Dermis microvascular lymphatic vessel endothelial cell (primary cell): ENCODE measurements at regions not wholly inside any gene's neighbourhood (a gene's known extent, or its start where the extent isn't known, plus 50 kb on each side); places are given as distances from the start of the nearest gene placed in this dataset.
"Not testable (repeated sequence)": the region's sequence is repeated elsewhere in the genome, so short reads cannot be mapped to it uniquely, and the experiment has no call there.

Experiments used
- DNase-seq, 2 donors: peaks; one replicate each; pipeline versions ENCODE4 v3.0.0 to v3.0.0-alpha.2; 2010; ENCODE audit warnings: low read depth in 2 of 2

DNA sequence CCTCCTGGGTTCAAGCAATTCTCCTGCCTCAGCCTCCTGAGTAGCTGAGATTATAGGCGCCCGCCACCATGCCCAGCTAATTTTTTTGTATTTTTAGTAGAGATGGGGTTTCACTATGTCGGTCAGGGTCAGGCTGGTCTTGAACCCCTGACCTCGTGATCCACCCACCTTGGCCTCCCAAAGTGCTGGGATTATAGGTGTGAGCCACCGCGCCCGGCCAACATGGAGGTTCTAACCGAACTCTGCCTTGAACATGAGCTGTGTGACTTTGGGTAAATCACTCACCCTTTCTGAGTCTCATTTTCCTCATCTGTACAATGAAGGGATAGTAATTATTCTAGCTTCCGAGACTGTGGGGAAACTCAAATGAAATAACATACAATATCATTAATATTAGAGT lies 133.5 kb upstream of the RFLNA start:
- DNase-seq = not testable (repeated sequence)

DNA sequence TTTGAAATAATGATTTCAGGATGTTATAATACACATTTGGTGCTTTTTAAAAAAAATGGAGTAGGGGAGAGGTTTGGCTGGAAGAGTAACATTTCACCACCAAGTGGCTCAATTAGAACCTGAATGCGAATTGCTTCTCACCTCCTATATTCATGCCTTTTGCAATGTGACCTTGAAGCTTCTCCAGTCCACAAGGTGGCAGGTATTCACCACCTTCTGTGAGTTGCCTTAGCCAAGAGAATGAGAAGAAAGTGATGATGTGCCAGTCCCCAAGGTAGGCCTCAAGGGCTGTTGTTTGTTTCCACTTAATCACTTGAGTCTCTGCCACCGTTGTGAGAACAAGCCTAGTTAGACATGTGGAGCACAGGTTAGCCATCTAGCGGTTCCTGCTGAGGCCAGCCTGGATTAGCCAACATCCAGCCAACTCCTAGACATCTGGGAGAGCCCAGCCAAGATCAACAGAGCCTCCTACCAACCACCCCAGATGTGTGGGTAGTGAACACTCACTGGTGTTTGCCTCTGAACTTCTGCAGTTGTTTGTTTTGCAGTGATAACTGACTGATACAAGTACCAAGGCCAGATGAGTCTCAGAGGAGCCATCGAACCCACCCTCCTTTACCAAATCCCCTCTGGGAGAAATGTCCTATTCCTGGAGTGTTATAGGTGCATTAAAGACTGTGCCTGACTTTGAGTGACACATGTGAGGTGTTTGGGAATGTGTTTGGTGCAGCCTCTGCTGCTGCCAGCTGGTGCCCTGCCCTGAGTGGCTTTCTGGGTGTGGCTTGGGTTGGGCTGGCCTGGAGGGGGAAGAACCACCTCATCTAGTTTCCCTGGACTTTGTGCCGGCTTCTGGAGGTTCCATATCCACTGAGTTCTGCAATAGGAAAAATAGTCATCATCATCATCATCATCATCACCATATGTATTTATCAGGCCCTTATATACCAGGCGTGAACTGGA lies 132.5 kb upstream of the RFLNA start:
- no peak for DNase-seq

DNA sequence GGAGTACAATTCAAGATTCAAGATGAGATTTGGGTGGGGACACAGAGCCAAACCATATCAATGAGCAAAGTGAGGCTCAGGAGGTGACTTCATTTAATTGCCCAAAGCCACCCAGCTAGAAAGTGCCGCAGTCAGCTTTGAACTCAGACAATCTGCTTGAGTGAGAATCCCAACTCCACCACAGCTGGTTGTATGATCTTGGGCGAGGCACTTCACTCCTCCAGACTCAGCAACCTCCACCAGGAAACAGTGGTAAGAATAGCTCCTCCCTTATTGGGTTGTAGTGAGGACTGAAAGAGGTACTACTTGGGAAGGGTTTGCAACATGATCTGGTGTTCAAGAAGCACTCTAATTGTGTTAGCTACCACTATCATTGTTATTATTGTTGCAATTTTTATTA lies 129.2 kb upstream of the RFLNA start:
- DNase-seq = no peak

DNA sequence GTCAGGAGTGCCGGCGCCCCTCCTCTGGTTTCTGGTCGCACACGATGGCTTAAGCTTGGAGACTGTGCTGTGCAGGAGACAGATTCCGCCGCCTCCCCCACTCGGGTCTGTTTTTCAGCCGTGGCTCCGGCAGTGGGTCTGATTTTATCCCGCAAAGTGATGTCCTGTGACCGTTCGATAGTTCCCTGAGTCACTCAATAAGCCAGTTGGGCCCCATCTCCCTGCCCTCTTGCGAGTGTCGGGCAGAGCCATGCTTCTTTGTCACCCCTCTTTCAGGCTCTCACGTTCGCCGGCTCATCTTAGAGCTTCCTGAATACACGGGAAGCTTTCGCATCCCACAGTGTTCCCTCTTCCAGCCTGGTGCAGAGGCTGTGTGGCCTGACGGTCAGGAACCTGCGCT lies 127.8 kb upstream of the RFLNA start:
- no peak for DNase-seq

DNA sequence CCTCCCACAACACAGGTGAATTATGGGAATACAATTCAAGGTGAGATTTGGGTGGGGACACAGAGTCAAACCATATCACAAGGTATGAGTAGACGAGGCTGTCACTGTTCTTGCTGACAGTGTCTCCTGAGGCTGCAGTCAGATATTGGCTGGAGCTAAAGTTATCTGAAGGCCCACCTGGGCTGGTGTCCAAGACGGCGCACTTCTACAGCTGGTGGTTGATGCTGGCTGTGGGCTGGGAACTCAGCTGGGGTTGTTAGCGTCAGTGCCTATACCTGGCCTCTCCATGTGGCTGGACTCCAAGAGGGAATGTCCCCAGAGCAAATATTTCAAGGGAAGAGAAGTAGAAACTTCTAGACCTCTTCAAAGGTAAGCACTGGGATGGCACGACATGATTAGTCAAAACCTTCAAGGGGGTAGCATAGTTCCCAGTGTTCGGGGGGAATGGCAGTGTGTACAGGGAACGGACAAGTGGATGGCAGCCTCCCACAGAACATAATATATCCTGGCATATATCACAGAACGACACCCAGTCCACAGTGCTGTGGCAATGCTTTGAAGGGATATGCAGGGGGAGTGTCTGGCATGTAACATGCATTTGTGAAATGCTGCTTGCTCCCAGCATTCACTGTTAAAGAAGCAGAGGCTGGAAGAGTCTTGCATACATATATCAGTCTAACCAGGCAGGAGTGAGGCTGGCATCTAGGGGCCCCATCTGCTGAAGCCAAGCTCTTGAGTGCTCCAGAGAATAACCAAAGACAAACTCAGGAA lies 126.7 kb upstream of the RFLNA start:
- no peak for DNase-seq

DNA sequence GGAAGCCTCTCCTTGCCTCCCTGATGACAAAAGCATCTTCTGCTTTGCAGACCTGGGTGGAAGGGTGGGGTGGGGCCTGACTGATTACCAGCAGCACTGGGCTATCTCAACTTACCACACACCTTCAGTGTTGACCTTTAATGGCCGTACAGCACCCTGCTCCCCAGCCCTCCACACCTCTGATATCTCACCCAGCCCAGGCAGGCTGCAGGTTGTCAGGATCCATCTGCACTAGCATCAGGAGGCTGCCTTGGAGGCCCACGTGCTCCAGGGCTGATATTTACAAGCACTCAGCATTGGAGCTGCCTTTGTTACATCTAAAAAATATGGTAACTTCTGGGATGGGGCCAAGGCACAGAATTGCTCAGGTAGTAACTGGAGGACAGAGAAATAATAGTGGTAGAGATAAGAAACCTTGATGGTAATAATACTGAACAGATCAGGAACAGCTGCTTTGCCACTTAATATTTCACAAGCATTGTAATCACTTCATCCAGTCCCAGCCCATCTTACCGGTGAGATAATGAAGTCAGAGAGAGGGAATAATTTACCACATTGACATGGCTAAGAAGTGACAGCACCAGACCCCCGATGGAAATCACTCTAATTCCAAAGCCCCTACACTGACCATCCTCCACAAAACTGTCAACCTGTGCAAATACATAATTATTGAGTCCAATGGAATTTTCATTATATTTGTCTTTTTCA lies 125.2 kb upstream of the RFLNA start:
- no peak for DNase-seq

DNA sequence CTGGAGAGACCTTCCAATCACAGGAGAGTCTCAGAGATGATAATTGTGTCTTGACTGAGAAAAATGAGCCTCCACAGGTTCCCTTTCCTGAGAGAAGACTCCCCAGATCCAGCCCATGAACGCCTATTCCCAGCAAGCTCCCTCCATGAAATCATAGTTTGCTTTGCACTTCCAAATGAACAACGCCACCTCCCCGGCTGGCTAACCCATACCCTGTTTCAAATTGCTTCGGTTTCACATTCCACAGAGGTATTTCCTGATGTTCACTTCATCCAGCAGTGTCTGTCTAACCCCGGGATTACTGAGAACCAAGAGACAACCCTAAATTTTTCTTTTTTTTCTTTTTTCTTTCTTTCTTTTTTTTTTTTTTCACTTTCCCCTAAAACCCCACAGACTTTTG lies 124.1 kb upstream of the RFLNA start:
- no peak for DNase-seq

DNA sequence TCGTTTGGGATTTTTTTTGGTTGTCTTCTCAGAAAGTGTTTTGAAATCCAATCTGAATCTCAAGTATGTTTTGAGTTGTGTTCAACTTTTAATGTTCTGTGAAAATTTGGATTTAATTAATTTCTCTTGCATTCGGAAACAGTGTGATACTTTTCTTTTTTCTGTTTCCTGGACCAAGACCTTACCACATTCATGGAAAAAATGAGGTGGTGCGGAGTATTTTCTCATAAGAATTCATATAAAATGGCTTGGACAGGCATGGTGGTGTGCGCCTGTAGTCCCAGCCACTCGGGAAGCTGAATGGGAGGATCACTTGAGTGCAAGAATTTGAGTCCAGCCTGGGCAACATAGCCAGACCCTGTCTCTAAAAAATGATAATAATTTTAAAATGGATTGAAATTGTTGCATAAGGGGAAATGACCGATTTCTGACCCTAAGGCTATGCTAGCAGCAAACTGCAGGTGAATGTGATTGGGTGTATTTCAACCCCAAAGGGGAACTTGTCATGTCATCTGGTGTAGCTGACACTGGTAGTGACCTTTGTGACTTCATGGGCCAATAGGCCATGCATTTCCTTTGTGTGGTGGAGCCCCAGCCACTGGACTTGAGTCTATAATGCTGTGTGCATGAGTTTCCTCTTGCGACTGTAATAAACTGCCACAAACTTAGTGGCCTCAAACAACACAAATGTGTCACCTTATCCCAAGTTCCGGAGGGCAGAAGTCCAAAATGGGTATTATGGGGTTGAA lies 123.5 kb upstream of the RFLNA start:
- DNase-seq = no peak

DNA sequence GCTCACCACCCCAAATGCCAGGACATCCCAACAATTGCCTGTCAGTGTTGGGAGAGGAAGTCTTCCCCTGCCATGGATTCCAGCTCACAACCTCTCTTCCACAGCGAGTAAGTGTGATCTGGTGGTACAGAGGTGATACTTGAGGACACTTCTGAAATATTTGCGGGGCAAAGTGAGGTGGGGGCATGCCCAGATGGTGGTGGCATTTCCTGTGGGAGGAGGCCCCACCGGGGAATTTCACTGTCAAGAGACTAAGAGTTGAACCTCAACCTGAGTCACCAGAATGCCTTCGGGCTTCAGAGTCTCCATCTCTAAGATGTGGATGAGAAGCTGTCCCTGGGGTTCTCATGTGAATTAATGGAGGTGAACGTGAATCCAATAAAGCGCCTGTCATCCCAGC lies 122.3 kb upstream of the RFLNA start:
- no peak for DNase-seq

DNA sequence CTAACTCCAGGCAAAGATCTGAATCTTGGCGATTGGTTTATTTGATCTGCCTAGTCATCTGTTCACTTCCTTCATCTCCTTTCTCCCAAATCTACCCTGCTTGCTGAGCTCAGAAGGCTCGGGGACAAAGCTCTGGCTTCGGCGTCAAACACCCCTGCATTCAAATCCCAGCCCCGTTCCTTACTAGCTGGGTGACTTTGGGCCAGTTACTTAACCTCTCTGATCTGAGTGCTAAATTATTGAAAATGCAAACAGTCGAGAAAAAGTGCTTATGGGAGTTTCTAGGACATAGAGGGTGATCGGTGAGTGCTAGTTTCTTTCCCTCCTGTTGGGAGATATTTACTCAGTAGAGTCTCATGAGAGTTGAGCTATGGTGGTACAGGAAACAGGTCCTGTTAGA lies 121.2 kb upstream of the RFLNA start:
- DNase-seq = no peak

DNA sequence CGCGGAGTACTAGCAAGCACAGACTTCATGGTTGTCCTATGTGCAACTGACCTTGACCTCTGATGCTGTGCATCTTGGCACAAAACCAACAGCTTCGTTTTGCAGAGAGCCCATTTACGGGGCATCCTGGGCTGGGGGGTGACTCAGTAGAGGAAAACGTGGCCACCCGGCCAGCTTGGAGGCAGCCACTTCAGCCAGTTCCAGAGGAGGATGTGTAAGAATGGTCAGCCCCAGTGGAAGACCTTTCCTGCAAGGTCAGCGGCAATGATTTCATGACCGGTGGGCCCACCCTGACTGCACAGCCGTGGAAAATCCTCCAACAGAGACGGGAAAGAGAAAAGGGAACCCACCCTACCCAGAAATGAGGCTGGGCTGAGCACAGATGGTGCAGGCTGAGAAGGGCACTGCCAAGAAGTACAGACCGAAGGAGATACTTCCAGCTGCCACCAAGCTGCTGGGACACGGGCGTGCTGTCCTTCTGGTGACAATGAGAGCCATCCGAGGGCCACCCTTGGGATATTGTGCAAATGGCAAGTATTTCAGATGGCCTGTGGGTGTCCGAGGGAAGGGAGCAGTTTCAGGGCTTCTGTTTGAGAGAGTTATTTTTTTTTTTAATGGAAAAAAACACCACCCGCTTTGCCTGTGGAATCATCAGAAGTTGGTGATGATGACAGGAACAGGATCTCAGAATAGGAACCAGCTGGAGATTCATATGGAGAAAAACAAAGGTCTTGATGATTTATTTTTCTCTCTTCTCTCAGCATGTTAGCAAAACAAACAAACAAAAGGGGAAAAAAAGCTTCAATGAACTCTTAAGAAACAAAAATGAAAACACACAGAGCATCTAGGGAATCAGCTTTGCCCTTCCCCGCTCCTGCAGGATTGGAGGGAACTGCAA lies 120.2 kb upstream of the RFLNA start:
- no peak for DNase-seq

DNA sequence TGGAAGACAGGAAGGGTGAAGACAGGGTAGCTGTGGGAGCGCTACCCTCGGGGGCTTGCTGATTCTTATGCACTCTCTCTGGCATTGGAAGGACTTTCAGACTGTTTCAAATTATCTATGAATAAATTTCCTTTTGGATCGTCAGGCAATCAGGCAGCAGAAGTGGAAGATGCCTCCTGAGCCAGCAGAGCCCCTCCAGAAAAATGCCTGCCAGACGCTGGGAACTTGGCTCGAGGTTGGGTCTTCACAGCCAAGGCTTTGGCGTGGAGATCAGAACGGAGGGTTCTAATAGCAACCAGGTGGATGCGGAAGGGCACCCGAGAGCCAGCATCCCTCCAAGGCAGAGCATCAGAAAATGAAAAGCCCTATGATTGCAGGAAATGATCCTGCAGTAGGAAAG lies 119.2 kb upstream of the RFLNA start:
- DNase-seq = no peak

DNA sequence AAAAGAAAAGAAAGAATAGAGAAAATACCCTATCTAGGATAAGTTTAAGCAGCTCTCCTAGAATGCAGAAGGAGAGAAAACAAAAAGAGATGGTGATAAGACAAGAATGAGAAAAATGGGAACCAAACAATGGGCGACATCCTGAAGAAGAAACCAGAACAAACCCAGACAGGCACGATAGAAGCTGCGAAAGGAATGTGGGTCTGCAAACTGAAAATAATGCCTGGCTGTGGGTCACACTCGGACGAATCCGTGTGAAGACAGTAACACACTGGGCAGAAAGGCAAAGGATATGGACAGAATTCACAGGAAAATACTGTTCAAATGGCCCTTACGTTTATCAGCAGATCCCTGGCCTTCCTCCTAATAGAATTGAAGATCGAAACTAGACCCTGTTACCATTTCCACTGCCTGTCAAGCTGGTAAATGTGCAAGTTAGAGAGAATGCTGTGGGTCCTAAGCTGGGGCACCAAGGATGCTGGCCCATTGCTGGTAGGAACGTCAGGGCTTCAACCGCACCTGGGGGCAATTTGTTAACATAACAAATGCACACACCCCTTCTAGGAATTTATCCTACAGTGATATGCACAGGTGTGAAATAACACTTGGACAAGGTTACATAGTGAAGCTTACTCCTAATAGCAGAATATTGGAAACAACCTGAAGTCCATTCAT lies 117.5 kb upstream of the RFLNA start:
- DNase-seq = no peak

DNA sequence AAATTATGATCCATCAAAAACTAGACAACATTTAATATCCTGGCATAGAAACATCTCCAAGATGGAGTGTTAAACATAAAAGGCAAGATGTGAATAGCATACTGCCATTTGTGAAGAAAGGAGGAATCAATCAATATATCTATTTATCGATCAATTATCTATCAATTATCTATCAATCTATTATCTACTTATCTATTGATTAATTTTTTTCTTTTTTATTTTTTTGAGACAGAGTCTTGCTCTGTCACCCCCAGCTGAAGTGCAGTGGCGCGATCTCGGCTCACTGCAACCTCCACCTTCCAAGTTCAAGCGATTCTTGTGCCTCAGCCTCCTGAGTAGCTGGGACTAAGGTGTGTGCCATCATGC lies 117.0 kb upstream of the RFLNA start:
- no peak for DNase-seq

DNA sequence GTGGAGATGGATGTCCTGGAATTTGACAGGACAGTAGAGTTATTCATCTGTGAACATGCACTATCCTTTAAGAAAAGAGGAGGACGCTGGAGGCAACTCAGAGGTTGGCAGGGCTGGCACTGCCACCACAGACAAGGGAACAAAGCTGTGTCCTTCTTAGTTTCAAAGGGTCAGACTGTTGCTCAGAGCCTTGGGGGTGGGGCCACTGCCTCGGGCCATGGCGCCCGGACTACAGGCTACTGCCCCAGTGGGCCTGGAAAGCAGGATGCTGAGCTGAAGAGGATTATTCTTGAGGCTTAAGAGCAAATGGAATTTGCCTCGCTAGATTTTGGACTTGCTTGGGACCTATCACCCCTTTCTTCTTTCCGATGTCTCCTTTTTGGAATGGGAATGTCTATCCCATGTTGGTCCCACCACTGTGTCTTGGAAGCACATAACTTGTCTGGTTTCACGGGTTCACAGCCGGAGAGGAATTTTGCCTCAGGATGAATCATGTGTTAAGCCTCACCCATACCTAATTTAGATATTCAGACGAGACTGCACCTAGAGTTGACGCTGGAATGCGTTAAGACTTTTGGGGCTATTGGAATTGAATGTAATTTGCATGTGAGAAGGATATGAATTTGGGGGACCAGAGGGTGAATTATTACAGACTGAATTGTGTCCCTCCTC lies 114.8 kb upstream of the RFLNA start:
- DNase-seq = no peak

DNA sequence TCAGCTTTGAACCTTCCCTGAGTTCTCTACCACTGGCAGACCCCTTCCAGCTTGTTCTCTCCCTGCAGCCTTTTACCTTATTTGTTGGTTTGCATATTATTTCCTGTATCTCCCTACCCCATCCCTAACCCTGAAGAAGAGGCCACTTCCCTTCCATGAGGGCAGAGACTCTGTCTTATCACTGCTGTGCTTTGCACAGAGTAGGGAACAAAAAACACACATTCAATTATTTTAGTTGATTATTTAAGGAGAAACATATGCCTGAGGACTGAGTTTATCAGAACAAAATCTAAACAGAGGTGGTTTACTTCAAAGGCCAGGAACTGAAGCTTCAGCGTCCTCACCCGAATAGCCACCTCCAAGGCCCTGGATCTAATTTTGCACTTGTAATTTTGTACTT lies 111.7 kb upstream of the RFLNA start:
- DNase-seq = no peak

DNA sequence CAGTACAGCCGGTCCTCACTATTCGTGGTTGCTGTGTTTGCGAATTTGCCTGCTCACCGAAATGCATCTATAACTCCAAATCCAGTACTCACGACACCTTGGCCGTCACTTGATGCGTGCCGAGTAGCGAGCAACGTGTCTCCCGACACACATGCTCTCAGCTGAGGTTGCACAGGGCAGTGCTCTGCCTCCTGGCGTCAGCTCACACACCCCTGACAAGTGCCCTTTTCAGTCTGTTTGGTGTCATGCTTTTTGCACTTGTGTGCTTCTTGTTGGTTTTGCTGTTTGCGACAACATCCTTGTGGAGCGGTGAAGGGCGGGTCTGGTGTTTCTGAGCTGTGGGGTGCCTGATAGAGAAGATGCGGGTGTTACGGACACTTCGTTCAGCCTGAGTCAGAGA lies 110.4 kb upstream of the RFLNA start:
- no peak for DNase-seq

DNA sequence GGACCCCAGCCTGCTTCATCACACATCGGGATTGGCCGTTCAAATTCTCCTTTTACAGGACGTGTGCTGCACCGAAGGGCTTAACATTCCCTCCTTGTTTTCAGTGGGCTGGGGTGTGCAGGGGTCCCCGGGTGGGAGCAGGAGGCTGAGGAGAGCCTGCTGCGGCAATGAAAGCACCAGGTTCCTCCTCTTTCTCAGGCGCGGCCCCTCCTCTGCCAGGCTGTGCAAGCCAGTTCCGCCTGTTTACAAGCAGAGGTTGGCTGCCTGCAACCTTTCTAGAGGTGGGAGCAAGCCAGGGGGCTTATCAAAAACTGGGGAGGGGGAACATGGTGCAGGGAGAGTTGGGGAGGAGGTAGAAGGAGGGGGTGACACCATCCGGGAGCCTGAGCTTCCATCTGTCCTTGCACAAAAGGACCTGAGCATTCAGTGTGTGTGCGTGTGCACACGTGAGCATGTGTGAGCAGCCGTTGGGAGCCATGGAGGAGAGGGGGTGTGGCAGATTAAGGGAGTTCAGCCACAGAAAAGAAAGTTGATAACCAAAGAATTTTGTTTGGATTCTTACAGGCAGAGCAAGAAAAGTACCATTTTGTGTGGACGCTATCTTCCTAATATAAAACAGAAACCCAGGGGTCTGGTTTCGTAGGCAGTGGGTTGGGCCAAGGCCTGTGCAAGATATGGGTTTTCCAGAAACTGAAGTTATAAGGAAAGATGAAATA lies 108.8 kb upstream of the RFLNA start:
- no peak for DNase-seq

DNA sequence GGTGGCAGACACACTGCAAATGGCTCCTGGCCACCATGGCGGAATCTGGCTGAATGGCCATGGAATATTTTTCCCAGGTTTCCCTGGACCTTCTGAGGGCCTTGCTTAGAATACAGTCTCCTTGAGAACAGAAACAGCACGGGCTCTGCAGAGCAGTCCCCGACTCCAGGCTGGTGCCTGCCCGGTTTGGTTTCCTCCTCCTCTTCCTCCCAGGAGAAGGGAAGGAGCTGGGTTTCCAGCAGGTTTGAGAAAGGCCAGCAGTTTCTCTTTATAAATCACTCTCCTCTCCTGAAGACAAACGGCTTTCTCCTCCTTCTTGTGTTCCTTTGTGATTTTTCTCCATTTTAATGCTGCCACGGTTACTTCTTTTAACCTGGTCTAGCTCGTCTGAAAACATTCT lies 106.8 kb upstream of the RFLNA start:
- no peak for DNase-seq
